B cell (primary cell): ENCODE measurements at regions not wholly inside any gene's neighbourhood (a gene's known extent, or its start where the extent isn't known, plus 50 kb on each side); places are given as distances from the start of the nearest gene placed in this dataset.

Source experiments
- EZH2 ChIP-seq: IDR thresholded peaks from 2 replicates; pipeline ENCODE4 v1.6.1; 2012; ENCODE audit warnings: borderline replicate concordance, low read depth, mild to moderate bottlenecking, moderate library complexity, low read length; ENCODE audit not compliant: insufficient read depth, poor library complexity, severe bottlenecking
- TF ChIP-seq, protein P1 (sequence below): fragments of 200-600 bp; IDR thresholded peaks from one replicate; pipeline ENCODE4 v1.8.0; 2022; ENCODE audit warnings: antibody characterized with exemption, mild to moderate bottlenecking

DNA sequence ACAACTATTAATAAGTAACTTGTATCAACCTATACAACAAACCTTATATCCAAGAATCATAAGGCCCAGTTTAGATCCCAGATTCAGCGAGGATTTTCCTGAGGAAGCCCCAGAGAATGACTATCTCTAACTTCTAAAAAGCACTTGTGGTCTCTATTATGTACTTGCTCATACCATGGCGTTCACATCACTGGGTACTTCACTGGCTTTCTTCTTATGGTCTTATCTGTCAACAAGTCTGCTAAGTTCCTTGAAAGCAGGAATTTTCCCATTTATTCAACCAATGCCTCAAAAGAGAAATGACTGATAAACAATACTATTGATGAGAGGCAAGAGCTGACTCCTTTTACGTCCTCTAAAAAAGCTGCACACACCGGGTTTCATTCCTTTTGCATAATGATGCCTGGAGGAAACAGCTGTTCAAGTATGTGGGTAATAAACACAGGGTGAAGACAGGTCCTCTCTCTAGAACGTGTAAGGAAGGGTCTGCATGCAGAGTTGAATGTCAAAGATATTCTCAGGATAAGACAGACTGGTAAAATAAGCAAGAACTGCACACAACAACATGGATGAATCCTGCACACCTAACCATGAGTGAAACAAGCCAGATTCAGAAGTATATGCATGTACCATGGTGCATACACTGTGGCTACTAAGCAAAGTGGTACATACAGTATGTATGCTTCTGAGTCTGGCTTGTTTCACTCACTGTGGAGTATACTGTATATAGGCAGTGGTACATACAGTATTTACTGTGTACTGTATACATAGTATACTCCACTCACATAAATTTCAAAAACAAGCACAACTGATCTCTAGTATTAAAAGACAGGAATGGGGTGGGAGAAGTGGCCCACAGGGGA, 408.7 kb downstream of the SHQ1 start:
- TF ChIP-seq, protein P1, sequence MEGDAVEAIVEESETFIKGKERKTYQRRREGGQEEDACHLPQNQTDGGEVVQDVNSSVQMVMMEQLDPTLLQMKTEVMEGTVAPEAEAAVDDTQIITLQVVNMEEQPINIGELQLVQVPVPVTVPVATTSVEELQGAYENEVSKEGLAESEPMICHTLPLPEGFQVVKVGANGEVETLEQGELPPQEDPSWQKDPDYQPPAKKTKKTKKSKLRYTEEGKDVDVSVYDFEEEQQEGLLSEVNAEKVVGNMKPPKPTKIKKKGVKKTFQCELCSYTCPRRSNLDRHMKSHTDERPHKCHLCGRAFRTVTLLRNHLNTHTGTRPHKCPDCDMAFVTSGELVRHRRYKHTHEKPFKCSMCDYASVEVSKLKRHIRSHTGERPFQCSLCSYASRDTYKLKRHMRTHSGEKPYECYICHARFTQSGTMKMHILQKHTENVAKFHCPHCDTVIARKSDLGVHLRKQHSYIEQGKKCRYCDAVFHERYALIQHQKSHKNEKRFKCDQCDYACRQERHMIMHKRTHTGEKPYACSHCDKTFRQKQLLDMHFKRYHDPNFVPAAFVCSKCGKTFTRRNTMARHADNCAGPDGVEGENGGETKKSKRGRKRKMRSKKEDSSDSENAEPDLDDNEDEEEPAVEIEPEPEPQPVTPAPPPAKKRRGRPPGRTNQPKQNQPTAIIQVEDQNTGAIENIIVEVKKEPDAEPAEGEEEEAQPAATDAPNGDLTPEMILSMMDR: no peak
- no peak for TF ChIP-seq EZH2
